NB4 (cell line): ENCODE measurements at regions not wholly inside any gene's neighbourhood (a gene's known extent, or its start where the extent isn't known, plus 50 kb on each side); places are given as distances from the start of the nearest gene placed in this dataset.

ENCODE experiments used
- DNase-seq: peaks from one replicate; pipeline ENCODE4 v3.0.0; 2010; ENCODE audit warnings: low read depth
- H3K4me3 ChIP-seq: one replicate; pipeline ENCODE4 v1.5.1; 2011; ENCODE audit warnings: mild to moderate bottlenecking, low read depth, low read length, moderate library complexity
- CTCF ChIP-seq: IDR thresholded peaks from one replicate; pipeline ENCODE4 v1.5.1; 2012; ENCODE audit warnings: low read depth, low read length
- MAX ChIP-seq: IDR thresholded peaks from 2 replicates; pipeline ENCODE4 v1.6.1; 2011; ENCODE audit warnings: low read depth, low read length
- MYC ChIP-seq: IDR thresholded peaks from 2 replicates; pipeline ENCODE4 v1.6.1; 2011; ENCODE audit warnings: low read depth, low read length
- POLR2A ChIP-seq: IDR thresholded peaks from 2 replicates; pipeline ENCODE4 v1.6.1; 2011; ENCODE audit warnings: mild to moderate bottlenecking; ENCODE audit not compliant: insufficient read length; ENCODE audit errors: extremely low read depth

GRCh38 chr14:94966344-94966743 lies 191.0 kb downstream of the DICER1 start:
- no peak overlapping the region for H3K4me3 ChIP-seq
- no peak for TF ChIP-seq MAX
- no peak for TF ChIP-seq POLR2A
- no peak for TF ChIP-seq CTCF
- no peak for TF ChIP-seq MYC

GRCh38 chr14:94965551-94966313 lies 191.6 kb downstream of the DICER1 start:
- TF ChIP-seq POLR2A (no peak), MAX (no peak), CTCF (no peak), MYC (no peak)
- no peak for DNase-seq
- H3K4me3 ChIP-seq, result no peak overlapping the region

More at GRCh38 chr14:94966344-94966743, 191.0 kb downstream of the DICER1 start:
- DNase-seq, result no peak

- DNase-seq, result no peak
- no peak overlapping the region for H3K4me3 ChIP-seq
- no peak for TF ChIP-seq MYC
- no peak for TF ChIP-seq POLR2A
- no peak for TF ChIP-seq CTCF
- no peak for TF ChIP-seq MAX
These were observed 192.4 kb downstream of the DICER1 start for GRCh38 chr14:94964931-94965330.

GRCh38 chr14:94964181-94964580 lies 193.1 kb downstream of the DICER1 start:
- TF ChIP-seq CTCF, result no peak
- no peak for TF ChIP-seq MYC
- TF ChIP-seq MAX, result no peak
- TF ChIP-seq POLR2A, result no peak
- no peak overlapping the region for H3K4me3 ChIP-seq
- DNase-seq, result no peak

- H3K4me3 ChIP-seq, result no peak overlapping the region
- no peak for TF ChIP-seq POLR2A
- no peak for TF ChIP-seq CTCF
- TF ChIP-seq MAX, result no peak
- no peak for TF ChIP-seq MYC
- DNase-seq, result no peak
These were observed 193.1 kb upstream of the GSC start for GRCh38 chr14:94963051-94963450.
